ENCODE measurements at regions not wholly inside any gene's neighbourhood (a gene's known extent, or its start where the extent isn't known, plus 50 kb on each side); places are given as distances from the start of the nearest gene placed in this dataset.
"Not testable (repeated sequence)": the region's sequence is repeated elsewhere in the genome, so short reads cannot be mapped to it uniquely, and the experiment has no call there.

- TF ChIP-seq, protein P1, sequence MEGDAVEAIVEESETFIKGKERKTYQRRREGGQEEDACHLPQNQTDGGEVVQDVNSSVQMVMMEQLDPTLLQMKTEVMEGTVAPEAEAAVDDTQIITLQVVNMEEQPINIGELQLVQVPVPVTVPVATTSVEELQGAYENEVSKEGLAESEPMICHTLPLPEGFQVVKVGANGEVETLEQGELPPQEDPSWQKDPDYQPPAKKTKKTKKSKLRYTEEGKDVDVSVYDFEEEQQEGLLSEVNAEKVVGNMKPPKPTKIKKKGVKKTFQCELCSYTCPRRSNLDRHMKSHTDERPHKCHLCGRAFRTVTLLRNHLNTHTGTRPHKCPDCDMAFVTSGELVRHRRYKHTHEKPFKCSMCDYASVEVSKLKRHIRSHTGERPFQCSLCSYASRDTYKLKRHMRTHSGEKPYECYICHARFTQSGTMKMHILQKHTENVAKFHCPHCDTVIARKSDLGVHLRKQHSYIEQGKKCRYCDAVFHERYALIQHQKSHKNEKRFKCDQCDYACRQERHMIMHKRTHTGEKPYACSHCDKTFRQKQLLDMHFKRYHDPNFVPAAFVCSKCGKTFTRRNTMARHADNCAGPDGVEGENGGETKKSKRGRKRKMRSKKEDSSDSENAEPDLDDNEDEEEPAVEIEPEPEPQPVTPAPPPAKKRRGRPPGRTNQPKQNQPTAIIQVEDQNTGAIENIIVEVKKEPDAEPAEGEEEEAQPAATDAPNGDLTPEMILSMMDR (IDR thresholded peaks at IDR 0.05), result no peak
- H3K36me3 ChIP-seq, result no peaks in the 10 kb centered on the region
- DNase-seq (ENCODE audit: low spot score), result no peak
- no peak overlapping the region for H3K27ac ChIP-seq
- no peaks in the 10 kb centered on the region for H3K4me1 ChIP-seq
- H3K27me3 ChIP-seq, result no peaks in the 10 kb centered on the region
- no peak overlapping the region for H3K4me3 ChIP-seq
- H3K9me3 ChIP-seq, result no peaks in the 10 kb centered on the region
Measured at GRCh38 chr17:68148936-68149335, 98.9 kb upstream of the AMZ2 start.

DNA sequence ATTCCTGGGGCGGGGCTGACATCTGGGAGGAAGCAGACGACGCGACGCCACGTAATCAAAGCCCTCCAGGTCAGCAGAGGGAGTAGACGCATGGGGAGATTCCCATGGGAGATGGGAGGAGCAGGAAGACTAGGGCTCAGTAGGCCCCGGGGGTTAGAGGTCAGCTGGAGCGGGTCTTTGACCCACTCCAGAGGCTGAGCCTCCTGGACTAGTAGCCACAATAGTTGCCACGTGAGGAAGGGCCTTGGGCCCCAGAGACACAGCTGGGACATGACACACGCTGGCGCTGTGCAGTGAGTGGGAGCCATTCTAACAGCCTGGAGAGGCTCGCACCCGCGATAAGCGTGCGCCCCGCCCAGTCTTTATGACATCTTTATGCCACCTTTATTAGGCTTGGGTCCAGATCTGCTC lies 95.7 kb upstream of the AMZ2 start:
- Histone ChIP-seq H3K27ac (no peak overlapping the region), H3K4me1 (no peaks in the 10 kb centered on the region), H3K27me3 (no peaks in the 10 kb centered on the region), H3K36me3 (no peaks in the 10 kb centered on the region), H3K4me3 (no peak overlapping the region), H3K9me3 (no peaks in the 10 kb centered on the region)
- DNase-seq (ENCODE audit: low spot score), result no peak
- TF ChIP-seq, protein P1 (IDR thresholded peaks at IDR 0.05), result no peak

DNA sequence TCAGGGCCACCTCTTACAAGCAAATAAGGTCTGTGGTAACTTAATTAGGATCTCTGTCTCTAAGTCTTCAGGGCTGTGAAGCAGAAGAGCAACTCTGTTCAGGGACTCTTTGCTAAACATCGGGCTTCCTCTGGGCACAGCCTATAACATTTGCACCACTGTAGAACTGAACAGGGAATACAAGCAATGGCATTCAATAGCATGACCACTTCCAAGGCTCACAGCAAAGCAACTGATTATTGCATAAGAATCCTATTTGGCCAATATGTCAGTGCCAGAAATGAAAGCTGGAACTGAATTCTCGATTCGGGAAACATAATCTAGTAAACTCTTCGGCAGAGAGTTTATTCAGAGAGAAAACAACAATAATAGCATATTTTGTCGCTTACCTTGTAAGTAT lies 92.2 kb upstream of the AMZ2 start:
- no peak overlapping the region for H3K27ac ChIP-seq

GRCh38 chr17:68161644-68162428 lies 86.0 kb upstream of the AMZ2 start:
- no peak for DNase-seq (ENCODE audit: low spot score)
- H3K4me1 ChIP-seq, result no peaks in the 10 kb centered on the region
- H3K27ac ChIP-seq, result peak overlapping the region; percentile 60 to 65
- no peaks in the 10 kb centered on the region for H3K36me3 ChIP-seq
- no peaks in the 10 kb centered on the region for H3K27me3 ChIP-seq
- TF ChIP-seq, protein P1 (IDR thresholded peaks at IDR 0.05), result no peak
- H3K9me3 ChIP-seq, result no peaks in the 10 kb centered on the region
- no peak overlapping the region for H3K4me3 ChIP-seq

More for the DNA sequence above, 92.2 kb upstream of the AMZ2 start:
- no peaks in the 10 kb centered on the region for H3K27me3 ChIP-seq
- DNase-seq (ENCODE audit: low spot score), result no peak
- no peaks in the 10 kb centered on the region for H3K9me3 ChIP-seq
- TF ChIP-seq, protein P1 (IDR thresholded peaks at IDR 0.05), result no peak
- H3K4me3 ChIP-seq, result no peak overlapping the region
- no peaks in the 10 kb centered on the region for H3K4me1 ChIP-seq
- no peaks in the 10 kb centered on the region for H3K36me3 ChIP-seq

DNA sequence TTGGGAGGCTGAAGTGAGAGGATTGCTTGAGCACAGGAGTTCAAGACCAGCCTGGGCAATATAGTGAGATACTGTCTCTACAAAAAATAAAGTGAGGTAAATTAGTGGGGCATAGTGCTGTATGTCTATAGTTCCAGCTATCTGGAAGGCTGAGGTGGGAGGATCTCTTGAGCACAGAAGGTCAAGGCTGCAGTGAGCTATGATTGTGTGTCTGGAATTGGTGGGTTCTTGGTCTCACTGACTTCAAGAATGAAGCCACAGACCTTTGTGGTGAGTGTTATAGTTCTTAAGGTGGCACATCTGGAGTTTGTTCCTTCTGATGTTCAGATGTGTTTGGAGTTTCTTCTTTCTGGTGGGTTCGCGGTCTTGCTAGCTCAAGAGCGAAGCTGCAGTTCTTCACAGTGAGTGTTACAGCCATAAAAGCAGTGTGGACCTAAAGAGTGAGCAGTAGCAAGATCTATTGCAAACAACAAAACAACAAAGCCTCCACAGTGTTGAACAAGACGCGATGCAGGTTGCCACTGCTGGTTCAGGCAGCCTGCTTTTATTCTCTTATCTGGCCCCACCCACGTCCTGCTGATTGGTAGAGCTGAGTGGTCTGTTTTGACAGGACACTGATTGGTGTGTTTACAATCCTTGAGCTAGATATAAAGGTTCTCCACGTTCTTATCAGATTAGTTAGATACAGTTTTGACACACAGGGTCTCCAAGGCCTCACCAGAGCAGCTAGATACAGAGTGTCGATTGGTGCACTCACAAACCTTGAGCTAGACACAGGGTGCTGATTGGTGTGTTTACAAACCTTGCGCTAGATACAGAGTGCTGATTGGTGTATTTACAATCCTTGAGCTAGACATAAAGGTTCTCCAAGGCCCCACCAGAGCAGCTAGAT lies 79.3 kb upstream of the AMZ2 start:
- not testable (repeated sequence) for H3K27ac ChIP-seq; H3K4me1 ChIP-seq; H3K27me3 ChIP-seq; DNase-seq (ENCODE audit: low spot score); H3K36me3 ChIP-seq; H3K9me3 ChIP-seq; H3K4me3 ChIP-seq

DNA sequence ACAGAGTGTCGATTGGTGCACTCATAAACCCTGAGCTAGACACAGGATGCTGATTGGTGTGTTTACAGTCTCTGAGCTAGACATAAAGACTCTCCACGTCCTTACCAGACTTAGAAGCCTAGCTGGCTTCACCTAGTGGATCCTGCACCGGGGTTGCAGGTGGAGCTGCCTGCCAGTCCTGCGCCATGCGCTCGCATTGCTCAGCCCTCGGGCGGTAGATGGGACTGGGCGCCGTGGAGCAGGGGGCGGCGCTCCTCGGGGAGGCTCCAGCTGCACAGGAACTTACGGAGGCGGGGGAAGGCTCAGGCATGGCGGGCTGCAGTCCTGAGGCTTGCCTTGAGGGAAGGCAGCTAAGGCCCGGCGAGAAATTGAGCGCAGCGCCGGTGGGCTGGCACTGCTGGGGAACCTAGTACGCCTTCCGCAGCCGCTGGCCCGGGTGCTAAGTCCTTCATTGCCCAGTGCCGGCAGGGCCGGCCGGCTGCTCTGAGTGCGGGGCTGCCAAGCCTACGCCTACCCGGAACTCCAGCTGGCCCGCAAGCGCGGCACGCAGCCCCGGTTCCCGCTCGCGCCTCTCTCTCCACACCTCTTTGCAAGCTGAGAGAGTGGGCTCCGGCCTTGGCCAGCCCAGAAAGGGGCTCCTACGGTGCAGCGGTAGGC lies 78.5 kb upstream of the AMZ2 start:
- not testable (repeated sequence) for H3K27me3 ChIP-seq, H3K4me3 ChIP-seq

More for the DNA sequence above, 78.5 kb upstream of the AMZ2 start:
- not testable (repeated sequence) for H3K27ac ChIP-seq; H3K36me3 ChIP-seq; DNase-seq (ENCODE audit: low spot score); H3K4me1 ChIP-seq; H3K9me3 ChIP-seq

Data from right atrium auricular region (tissue), 2 donors.